ENCODE measurements at regions not wholly inside any gene's neighbourhood (a gene's known extent, or its start where the extent isn't known, plus 50 kb on each side); places are given as distances from the start of the nearest gene placed in this dataset.
"Not testable (repeated sequence)": the region's sequence is repeated elsewhere in the genome, so short reads cannot be mapped to it uniquely, and the experiment has no call there.

- ATAC-seq (no peak), DNase-seq (ENCODE audit: missing footprints) (no peak)
- intact Hi-C loops (cut with DNase I): no loop called here
These were observed 356.6 kb upstream of the UBE2E2 start for GRCh38 chr3:22846566-22846965.

GRCh38 chr3:22849583-22849982 lies 353.5 kb upstream of the UBE2E2 start:
- intact Hi-C loops (cut with DNase I); ATAC-seq: not testable (repeated sequence)

GRCh38 chr3:22856811-22857210 lies 346.3 kb upstream of the UBE2E2 start:
- DNase-seq (ENCODE audit: missing footprints) (no peak), ATAC-seq (no peak)
- intact Hi-C loops (cut with DNase I): no loop called here

More at GRCh38 chr3:22849583-22849982, 353.5 kb upstream of the UBE2E2 start:
- DNase-seq (ENCODE audit: missing footprints): not testable (repeated sequence)

GRCh38 chr3:22858486-22858885 lies 344.6 kb upstream of the UBE2E2 start:
- intact Hi-C loops (cut with DNase I): no loop called here

GRCh38 chr3:22859618-22860017 lies 343.5 kb upstream of the UBE2E2 start:
- intact Hi-C loops (cut with DNase I): no loop called here
- ATAC-seq: no peak
- no peak for DNase-seq (ENCODE audit: missing footprints)

More at GRCh38 chr3:22858486-22858885, 344.6 kb upstream of the UBE2E2 start:
- DNase-seq (ENCODE audit: missing footprints) (no peak), ATAC-seq (no peak)

- ATAC-seq: no peak
- intact Hi-C loops (cut with DNase I): no loop called here
- DNase-seq (ENCODE audit: missing footprints): no peak
These were observed 341.7 kb upstream of the UBE2E2 start for GRCh38 chr3:22861426-22861825.

GRCh38 chr3:22862111-22862510 lies 341.0 kb upstream of the UBE2E2 start:
- no peak for ATAC-seq
- intact Hi-C loops (cut with DNase I): no loop called here
- DNase-seq (ENCODE audit: missing footprints): no peak

GRCh38 chr3:22882834-22883233 lies 320.3 kb upstream of the UBE2E2 start:
- intact Hi-C loops (cut with DNase I); ATAC-seq; DNase-seq (ENCODE audit: missing footprints): not testable (repeated sequence)

- DNase-seq (ENCODE audit: missing footprints): no peak
- intact Hi-C loops (cut with DNase I): no loop called here
- no peak for ATAC-seq
These were observed 318.1 kb upstream of the UBE2E2 start for GRCh38 chr3:22885039-22885438.

GRCh38 chr3:22885574-22886341 lies 317.4 kb upstream of the UBE2E2 start:
- no peak for ATAC-seq
- intact Hi-C loops (cut with DNase I): no loop called here
- no peak for DNase-seq (ENCODE audit: missing footprints)

GRCh38 chr3:22886439-22887068 lies 316.6 kb upstream of the UBE2E2 start:
- DNase-seq (ENCODE audit: missing footprints): no peak
- ATAC-seq: peak; percentile 88
- intact Hi-C loops (cut with DNase I): no loop called here

- no peak for DNase-seq (ENCODE audit: missing footprints)
- intact Hi-C loops (cut with DNase I): no loop called here
- ATAC-seq: no peak
These were observed 315.3 kb upstream of the UBE2E2 start for GRCh38 chr3:22887664-22888291.

GRCh38 chr3:22893101-22893500 lies 310.0 kb upstream of the UBE2E2 start:
- no peak for DNase-seq (ENCODE audit: missing footprints)
- intact Hi-C loops (cut with DNase I): loop anchor here (10.0 kb wide), 1 partner anchor 328 kb away; no protein-coding TSS in a partner anchor
- no peak for ATAC-seq

GRCh38 chr3:22893644-22894325 lies 309.3 kb upstream of the UBE2E2 start:
- ATAC-seq (peak; percentile 50), DNase-seq (ENCODE audit: missing footprints) (no peak)
- intact Hi-C loops (cut with DNase I): loop anchor here (10.0 kb wide), 1 partner anchor 329 kb away; no protein-coding TSS in a partner anchor

- ATAC-seq (no peak), DNase-seq (ENCODE audit: missing footprints) (no peak)
- intact Hi-C loops (cut with DNase I): loop anchor here (10.0 kb wide), 1 partner anchor 330 kb away; no protein-coding TSS in a partner anchor
These were observed 308.3 kb upstream of the UBE2E2 start for GRCh38 chr3:22894865-22895264.

- ATAC-seq: no peak
- intact Hi-C loops (cut with DNase I): loop anchor here (10.0 kb wide), 1 partner anchor 331 kb away; no protein-coding TSS in a partner anchor
- no peak for DNase-seq (ENCODE audit: missing footprints)
These were observed 307.5 kb upstream of the UBE2E2 start for GRCh38 chr3:22895671-22896070.

- intact Hi-C loops (cut with DNase I): loop anchor here (10.0 kb wide), 1 partner anchor 334 kb away; no protein-coding TSS in a partner anchor
- DNase-seq (ENCODE audit: missing footprints) (no peak), ATAC-seq (no peak)
These were observed 304.6 kb upstream of the UBE2E2 start for GRCh38 chr3:22898558-22898957.

GRCh38 chr3:22899441-22899840 lies 303.7 kb upstream of the UBE2E2 start:
- DNase-seq (ENCODE audit: missing footprints) (no peak), ATAC-seq (no peak)
- intact Hi-C loops (cut with DNase I): loop anchor here (10.0 kb wide), 1 partner anchor 335 kb away; no protein-coding TSS in a partner anchor

- ATAC-seq: no peak
- intact Hi-C loops (cut with DNase I): no loop called here
- no peak for DNase-seq (ENCODE audit: missing footprints)
These were observed 302.8 kb upstream of the UBE2E2 start for GRCh38 chr3:22900296-22900695.
